ENCODE measurements at regions not wholly inside any gene's neighbourhood (a gene's known extent, or its start where the extent isn't known, plus 50 kb on each side); places are given as distances from the start of the nearest gene placed in this dataset.

DNA sequence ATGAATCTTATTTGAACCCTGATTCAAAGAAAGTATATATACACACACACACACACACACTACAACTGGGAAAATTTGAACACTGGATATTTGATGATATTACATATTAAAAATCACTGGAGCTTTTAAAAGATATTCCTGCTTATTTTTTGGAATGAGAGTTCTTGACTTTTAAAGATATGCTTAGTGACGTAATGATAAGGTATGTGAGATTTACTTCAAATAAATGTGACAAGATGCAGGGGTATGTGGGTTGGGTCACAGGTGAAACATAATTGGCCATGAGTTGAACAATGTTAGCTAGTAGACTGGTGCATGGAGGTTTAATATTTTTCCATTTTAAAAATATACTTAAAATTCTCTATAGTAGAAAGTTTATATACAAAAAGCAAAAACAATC, 258.6 kb downstream of the CBLN4 start:
- peaks cover 0 to 4% of the 10 kb centered on the region in 2 donors for H3K9me3 Mint-ChIP-seq
- no peaks in the 10 kb centered on the region for H3K36me3 Mint-ChIP-seq
- no peak overlapping the region for H3K27ac Mint-ChIP-seq
- no peak for DNase-seq (ENCODE audit: low spot score in 2 of 2)
- ATAC-seq = no peak

DNA sequence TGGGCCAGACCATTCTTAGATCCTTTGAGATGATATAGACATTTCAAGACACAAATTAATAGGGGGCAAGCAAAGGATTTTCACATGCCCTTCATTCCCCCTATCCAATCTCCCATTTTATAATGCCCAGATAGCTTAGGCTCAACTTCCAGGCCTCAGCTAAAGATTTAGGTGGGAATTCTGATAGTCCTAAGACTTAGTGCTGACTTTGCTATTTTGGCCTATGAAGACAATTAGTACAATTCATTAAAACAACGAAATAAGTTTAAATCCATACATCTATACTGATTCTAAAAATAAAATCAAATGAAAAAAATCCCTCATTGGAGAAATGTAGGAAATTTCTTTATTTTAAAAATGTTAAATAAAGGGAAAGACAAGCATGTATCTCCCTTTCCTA, 259.5 kb downstream of the CBLN4 start:
- Mint-ChIP-seq H3K9me3 (peaks cover 0 to 4% of the 10 kb centered on the region in 2 donors), H3K36me3 (no peaks in the 10 kb centered on the region), H3K27ac (no peak overlapping the region)
- no peak for ATAC-seq
- DNase-seq (ENCODE audit: low spot score in 2 of 2) = no peak

DNA sequence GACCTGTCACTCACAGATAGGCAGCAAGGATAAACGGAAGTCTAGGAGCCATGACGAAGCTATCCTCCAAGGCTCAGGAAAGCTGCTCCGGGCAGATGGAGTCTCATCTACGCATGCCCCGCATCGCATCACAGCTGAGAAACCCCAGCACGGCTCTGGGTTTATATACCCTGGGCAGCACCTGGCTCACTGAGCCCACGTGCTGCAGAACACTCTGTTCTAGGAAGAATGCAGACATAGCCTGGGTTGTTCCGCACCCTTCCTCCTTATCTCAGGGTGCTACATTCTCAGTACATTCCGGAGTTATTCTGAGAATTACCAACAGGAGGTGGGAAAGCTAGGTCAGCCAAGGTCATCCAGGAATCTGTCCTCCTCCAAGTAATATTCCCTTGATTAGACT, 260.4 kb downstream of the CBLN4 start:
- H3K27ac Mint-ChIP-seq = no peak overlapping the region
- DNase-seq (ENCODE audit: low spot score in 2 of 2) = no peak
- no peak for ATAC-seq
- H3K9me3 Mint-ChIP-seq = peaks cover 0 to 4% of the 10 kb centered on the region in 2 donors
- H3K36me3 Mint-ChIP-seq = no peaks in the 10 kb centered on the region

DNA sequence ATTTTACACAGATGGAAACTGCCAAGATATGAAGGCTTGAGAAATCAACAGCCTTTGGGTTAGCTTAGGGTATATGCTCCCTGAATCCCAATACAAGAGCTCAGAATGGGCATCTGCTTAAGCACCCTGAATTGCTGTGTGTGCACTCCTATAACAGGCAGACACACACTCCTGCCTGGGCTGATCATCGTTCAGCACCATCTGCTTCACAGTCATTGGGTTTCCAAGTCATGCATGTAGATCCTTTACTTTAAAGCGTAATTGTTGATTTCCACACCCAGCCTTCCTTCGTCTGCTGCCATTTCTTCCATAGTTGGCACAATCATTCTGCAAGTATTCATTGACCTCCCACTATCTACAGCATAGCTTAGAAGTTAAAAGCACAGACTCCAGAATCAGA, 263.5 kb downstream of the CBLN4 start:
- ATAC-seq (no peak), DNase-seq (ENCODE audit: low spot score in 2 of 2) (no peak)
- H3K9me3 Mint-ChIP-seq = peaks cover 6% of the 10 kb centered on the region in 2 donors
- no peak overlapping the region for H3K27ac Mint-ChIP-seq
- H3K36me3 Mint-ChIP-seq = no peaks in the 10 kb centered on the region

DNA sequence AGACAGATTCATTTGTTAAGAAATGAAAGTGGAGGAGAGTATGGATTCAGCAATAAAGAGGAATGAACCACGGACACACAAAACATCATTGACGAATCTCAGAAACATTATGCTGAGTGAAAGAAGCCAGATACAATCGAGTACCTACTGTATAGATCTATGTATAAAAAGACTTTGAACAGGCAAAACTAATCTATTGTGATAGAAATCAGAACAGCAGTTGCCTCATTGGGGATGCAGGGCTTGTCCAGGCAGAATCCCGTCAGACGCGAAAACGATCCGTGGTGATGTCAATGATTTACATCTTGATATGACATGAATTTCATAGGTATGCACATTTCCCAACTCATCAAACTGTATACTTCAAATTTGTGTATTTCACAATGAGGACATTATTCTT, 265.2 kb downstream of the CBLN4 start:
- DNase-seq (ENCODE audit: low spot score in 2 of 2) = no peak
- no peak for ATAC-seq
- H3K27ac Mint-ChIP-seq = no peak overlapping the region
- H3K36me3 Mint-ChIP-seq = peaks cover 0 to 4% of the 10 kb centered on the region in 2 donors
- H3K9me3 Mint-ChIP-seq = peaks cover 6 to 10% of the 10 kb centered on the region in 2 donors

DNA sequence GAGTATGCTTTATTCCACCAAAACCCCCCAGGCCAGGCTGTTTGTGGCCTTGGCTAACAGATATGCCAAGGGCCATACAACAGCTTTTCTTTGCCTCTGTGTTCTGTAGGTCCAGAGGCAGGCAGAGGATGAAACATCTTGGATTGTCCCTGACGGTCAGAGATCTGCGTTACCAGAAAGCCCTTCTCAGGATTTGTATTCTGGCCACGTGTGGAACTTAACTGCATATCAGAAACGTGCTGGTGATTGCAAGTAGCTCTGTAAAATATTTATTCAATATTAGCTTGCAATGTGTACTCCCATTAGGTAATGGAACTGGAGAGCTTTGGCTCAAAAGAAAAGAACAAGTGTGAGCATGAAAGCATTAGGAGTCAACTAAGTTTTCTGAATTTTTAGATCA, 275.0 kb downstream of the CBLN4 start:
- no peak for DNase-seq (ENCODE audit: low spot score in 2 of 2)
- H3K27ac Mint-ChIP-seq = no peak overlapping the region
- H3K9me3 Mint-ChIP-seq = peaks cover 4 to 9% of the 10 kb centered on the region in 2 donors
- no peaks in the 10 kb centered on the region for H3K36me3 Mint-ChIP-seq
- no peak for ATAC-seq

DNA sequence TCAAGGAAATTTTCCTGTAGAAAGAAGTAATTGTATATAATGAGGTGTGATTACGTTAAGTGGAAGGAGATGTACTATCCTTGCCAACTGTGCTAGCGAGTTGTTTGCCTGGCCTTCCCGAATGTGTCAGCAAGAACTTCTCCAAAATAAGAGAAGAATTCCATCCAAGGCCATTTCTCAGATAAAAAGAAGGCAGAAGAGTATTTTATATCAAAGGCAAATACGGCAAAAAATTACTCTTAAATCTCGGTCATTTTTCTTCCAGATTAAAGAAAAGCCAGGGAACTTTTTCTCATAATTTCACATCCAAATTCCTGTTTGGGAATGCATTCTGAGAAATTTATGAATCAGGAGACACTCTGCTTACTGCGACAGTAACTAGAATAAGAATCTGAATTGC, 290.6 kb downstream of the CBLN4 start:
- H3K36me3 Mint-ChIP-seq = no peaks in the 10 kb centered on the region
- H3K27ac Mint-ChIP-seq = no peak overlapping the region
- peaks cover 9 to 11% of the 10 kb centered on the region in 2 donors for H3K9me3 Mint-ChIP-seq
- DNase-seq (ENCODE audit: low spot score in 2 of 2) (no peak), ATAC-seq (no peak)

DNA sequence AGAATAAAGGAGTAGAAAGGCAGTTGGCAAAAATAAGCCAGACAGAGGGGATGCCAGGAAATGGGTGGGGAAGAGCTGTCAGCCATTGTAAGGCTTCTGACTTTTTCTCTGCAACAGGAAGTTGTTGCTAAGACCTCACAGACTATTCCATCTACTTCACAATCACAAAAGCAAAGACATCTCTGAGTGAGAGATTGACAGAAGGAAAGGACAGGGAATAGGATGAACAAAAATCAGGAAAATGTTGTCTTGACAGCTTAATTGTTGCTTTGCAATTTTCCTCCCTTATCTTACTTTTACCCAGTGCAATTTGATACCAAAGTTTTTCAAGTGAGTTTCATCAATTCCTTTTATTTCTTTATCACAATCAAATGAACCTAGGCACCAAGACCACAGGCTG, 291.2 kb downstream of the CBLN4 start:
- ATAC-seq (no peak), DNase-seq (ENCODE audit: low spot score in 2 of 2) (no peak)
- Mint-ChIP-seq H3K36me3 (no peaks in the 10 kb centered on the region), H3K9me3 (peaks cover 12 to 13% of the 10 kb centered on the region in 2 donors), H3K27ac (no peak overlapping the region)

DNA sequence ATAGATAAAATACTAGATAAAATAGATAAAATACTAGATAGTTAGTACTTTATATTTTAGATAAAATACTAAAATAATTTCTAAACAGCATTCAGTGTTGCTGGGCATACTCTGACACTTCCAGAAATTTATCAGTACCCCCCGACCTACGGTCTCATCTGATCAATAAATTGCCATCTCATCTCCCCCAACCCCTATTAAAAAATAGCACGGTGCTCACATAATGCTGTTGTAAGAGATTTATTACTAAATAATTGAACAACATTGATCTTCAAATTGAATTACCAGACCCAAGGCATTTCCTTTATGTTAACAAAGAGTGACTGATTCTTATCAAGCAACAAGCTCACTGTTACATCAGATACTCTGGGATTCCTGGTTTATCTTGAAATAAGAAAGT, 300.9 kb downstream of the CBLN4 start:
- no peaks in the 10 kb centered on the region for H3K36me3 Mint-ChIP-seq
- ATAC-seq = no peak
- H3K27ac Mint-ChIP-seq = no peak overlapping the region
- H3K9me3 Mint-ChIP-seq = peaks cover 5 to 8% of the 10 kb centered on the region in 2 donors
- no peak for DNase-seq (ENCODE audit: low spot score in 2 of 2)

DNA sequence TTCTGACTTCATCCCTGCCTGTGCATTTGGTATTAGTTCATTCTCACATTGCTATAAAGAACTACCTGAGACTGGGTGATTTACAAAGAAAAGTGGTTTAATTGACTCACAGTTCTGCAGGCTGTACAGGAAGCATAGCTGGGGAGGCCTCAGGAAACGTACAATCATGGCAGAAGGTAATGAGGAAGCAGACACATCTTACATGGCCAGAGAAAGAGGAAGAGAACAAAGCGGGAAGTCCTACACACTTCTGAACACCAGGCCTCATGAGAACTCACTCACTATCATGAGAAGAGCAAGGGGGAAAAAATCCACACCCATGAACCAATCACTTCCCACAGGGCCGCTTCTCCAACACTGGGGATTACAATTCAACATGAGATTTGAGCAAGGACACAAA, 303.9 kb downstream of the CBLN4 start:
- DNase-seq (ENCODE audit: low spot score in 2 of 2) (no peak), ATAC-seq (no peak)
- no peak overlapping the region for H3K27ac Mint-ChIP-seq
- peaks cover 0 to 4% of the 10 kb centered on the region in 2 donors for H3K9me3 Mint-ChIP-seq
- no peaks in the 10 kb centered on the region for H3K36me3 Mint-ChIP-seq

DNA sequence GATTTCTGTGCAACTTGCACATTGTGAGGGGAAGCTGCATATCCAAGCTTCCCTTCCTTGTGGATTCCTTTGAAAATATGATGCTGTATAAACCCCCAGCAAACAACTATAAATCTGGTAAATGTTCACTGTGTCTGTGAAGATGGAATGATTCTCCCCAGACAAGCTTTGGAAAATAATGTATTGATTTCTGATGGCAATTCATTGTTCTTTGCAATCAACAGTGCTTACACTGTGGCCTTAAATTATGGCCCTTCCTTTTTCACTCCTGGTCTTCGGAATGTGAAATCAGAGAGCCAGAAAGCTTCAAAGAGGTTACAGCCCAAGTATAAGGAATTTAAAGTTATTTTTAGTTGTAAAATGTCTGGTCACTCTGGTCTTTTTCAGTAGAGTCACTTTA, 308.8 kb downstream of the CBLN4 start:
- no peak overlapping the region for H3K27ac Mint-ChIP-seq
- no peak for ATAC-seq
- H3K9me3 Mint-ChIP-seq = peaks cover 3 to 4% of the 10 kb centered on the region in 2 donors
- DNase-seq (ENCODE audit: low spot score in 2 of 2) = no peak
- H3K36me3 Mint-ChIP-seq = no peaks in the 10 kb centered on the region

DNA sequence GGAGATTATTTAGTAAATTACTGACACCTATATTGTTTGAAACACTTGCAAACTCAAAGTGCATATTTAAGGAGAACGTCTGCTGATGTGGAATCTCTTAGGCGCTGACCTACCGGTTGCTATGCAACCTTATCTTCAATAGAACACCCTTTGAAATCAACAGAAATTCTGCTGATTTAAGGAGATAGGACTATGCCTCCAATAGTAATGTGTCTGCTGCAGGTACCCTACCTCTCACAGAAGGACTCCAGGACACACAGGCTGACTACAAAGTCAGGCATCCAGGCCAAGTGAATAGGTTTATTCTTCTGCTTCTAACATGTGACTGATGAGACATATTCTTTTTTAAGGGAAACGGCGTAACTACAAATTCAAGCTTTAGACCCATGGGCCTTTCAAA, 311.7 kb downstream of the CBLN4 start:
- peaks cover 0 to 3% of the 10 kb centered on the region in 2 donors for H3K9me3 Mint-ChIP-seq
- no peak overlapping the region for H3K27ac Mint-ChIP-seq
- H3K36me3 Mint-ChIP-seq = no peaks in the 10 kb centered on the region
- ATAC-seq (no peak), DNase-seq (ENCODE audit: low spot score in 2 of 2) (no peak)

DNA sequence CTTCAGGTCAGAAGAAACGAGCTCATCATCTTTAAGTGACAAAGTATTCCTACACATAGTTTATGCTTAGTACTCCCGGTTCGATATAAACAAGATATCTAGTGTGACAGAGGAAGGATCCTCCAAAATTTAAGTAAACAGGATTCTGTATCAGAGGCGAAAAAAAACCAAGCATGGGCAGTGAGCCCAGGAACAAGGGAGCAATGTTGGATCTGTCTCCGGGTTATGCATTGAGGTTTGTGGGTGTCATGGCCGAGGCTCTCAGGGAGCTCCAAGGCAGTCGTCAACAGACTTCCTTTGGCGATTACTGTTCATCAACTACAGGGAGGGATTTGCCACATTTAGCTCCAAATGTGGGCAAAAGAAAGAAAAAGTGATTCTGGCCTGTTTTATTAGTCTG, 319.5 kb downstream of the CBLN4 start:
- ATAC-seq (no peak), DNase-seq (ENCODE audit: low spot score in 2 of 2) (no peak)
- Mint-ChIP-seq H3K36me3 (no peaks in the 10 kb centered on the region), H3K9me3 (peaks cover 4% of the 10 kb centered on the region in 2 donors), H3K27ac (no peak overlapping the region)

DNA sequence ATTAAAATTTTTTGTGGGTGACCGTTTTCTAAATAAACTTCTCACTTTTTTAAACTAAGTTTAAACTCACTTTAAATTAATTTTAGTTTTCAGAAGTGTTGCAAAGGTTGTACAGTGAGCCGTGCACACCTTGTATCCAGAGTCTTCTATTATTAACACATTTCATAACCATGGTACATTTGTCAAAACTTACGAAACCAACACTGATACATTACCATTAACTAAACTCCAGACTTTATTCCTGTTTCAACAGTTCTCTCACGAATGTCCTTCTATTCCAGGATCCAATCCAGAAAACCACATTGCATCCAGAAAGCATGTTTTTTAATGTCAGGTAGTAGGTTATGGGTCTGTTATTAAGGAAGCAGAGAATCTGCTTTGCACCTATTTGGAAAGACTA, 319.9 kb downstream of the CBLN4 start:
- H3K36me3 Mint-ChIP-seq = no peaks in the 10 kb centered on the region
- H3K9me3 Mint-ChIP-seq = peaks cover 4% of the 10 kb centered on the region in 2 donors
- H3K27ac Mint-ChIP-seq = no peak overlapping the region
- DNase-seq (ENCODE audit: low spot score in 2 of 2) = no peak
- no peak for ATAC-seq

DNA sequence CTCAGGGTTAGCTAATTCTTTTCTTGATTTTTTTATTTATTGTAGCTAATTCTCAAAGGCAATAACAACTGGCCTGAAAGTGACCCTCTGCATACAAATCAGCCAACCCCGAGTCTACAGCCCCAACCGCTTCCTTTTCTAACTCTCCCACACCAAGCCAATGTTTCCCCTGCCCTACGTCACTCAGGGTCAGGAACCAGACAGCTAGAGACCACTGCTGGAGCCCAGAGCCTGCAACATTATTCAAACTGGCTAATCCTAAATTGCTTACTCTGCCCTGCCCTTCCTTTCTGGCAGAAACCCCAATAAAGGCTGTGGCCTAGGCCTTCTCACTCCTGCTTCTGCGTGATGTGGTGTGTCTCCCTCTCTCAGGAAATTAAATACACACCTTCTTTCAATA, 320.7 kb downstream of the CBLN4 start:
- ATAC-seq (no peak), DNase-seq (ENCODE audit: low spot score in 2 of 2) (no peak)
- peaks cover 4% of the 10 kb centered on the region in 2 donors for H3K9me3 Mint-ChIP-seq
- H3K27ac Mint-ChIP-seq = no peak overlapping the region
- no peaks in the 10 kb centered on the region for H3K36me3 Mint-ChIP-seq

DNA sequence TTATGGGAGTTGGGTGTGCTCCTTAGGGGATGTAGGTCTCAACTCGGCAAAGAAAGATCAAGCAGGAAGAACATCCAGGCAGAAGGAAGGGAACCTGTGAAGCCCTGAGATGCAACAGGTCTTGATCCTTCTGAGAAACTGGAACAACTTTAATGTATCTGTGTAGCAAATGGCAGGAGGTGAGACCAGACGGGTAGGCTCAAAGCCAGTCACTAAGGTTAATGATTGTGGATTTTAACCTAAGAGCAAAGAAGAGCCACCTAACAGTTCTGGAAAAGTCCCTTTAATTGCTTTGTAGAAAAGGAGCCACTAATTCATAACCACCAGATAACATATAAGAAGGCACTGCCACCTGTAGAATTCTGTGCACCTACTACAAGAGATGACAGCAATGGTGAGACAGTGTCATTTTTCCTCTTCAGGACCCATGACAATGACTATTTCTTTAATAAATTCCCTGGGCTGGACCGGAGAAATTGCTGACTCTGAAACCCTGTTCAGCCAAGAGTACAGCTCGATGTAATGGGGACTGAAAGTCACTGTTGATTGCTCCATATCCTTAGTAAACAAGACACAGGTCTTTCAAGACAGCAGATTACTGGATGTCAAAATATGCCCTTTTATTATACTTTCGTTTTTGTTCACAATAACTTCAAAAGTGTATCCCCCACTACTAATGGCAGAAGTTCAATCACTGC, 326.2 kb downstream of the CBLN4 start:
- no peak for ATAC-seq
- Mint-ChIP-seq H3K27ac (no peak overlapping the region), H3K36me3 (no peaks in the 10 kb centered on the region), H3K9me3 (peaks cover 3 to 4% of the 10 kb centered on the region in 2 donors)
- no peak for DNase-seq (ENCODE audit: low spot score in 2 of 2)

DNA sequence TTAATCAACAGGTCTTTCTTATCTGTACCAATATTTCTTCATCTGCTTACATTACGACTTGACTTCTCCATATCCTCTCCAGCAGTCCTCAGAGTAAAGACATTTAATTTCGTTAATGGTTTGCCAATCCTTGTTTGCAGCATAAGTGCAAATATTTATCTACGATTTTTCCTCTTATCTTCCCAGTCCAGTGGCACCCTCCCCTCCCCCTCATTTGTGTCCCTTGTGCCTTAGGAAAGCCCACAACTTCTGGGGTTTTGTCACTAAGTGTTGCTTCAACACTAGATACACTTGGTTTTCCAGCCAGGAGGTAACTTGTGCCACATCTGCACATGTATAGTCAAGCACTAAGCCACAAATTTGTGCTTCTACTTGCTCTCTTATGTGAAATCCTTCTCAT, 327.2 kb downstream of the CBLN4 start:
- DNase-seq (ENCODE audit: low spot score in 2 of 2) (no peak), ATAC-seq (no peak)
- Mint-ChIP-seq H3K9me3 (peaks cover 3 to 4% of the 10 kb centered on the region in 2 donors), H3K36me3 (no peaks in the 10 kb centered on the region), H3K27ac (no peak overlapping the region)

DNA sequence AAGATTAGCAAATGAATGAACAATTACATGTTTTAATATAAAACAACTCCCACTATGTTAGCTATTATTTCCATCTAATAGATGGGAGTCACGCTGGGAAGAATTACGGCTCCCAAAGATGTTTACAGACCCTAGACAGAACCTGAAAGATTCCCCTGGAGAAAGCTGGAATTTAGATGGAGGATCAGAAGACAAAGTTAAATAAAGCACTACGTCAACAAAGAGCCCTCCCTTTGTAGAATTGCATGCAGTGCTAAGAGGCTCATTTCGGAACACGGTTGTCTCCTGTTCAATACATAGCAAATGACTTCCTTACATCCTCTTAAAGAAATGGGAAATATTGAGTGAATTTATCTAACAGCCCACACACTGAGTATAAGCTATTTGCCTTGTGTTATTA, 328.3 kb downstream of the CBLN4 start:
- H3K36me3 Mint-ChIP-seq = no peaks in the 10 kb centered on the region
- DNase-seq (ENCODE audit: low spot score in 2 of 2) = no peak
- peaks cover 3% of the 10 kb centered on the region in 2 donors for H3K9me3 Mint-ChIP-seq
- no peak for ATAC-seq
- H3K27ac Mint-ChIP-seq = no peak overlapping the region

Data from activated naive CD4-positive, alpha-beta T cell treated with anti-CD3 and anti-CD28 coated beads, Interleukin-2, amount 50 U/mL, for 72 hours (primary cell).